Fibroblast of the aortic adventitia (primary cell): ENCODE measurements at regions not wholly inside any gene's neighbourhood (a gene's known extent, or its start where the extent isn't known, plus 50 kb on each side); places are given as distances from the start of the nearest gene placed in this dataset.

ENCODE experiments used
- DNase-seq: peaks from one replicate; pipeline ENCODE4 v3.0.0-alpha.2; 2010; ENCODE audit warnings: low read depth
- H3K4me3 ChIP-seq: 2 replicates; pipeline ENCODE4 v1.5.1; 2011; ENCODE audit warnings: low read depth, mild to moderate bottlenecking, control low read depth, low read length, moderate library complexity
- TF ChIP-seq, protein P1 (sequence below): IDR thresholded peaks from 2 replicates; pipeline ENCODE4 v1.5.1; 2011; ENCODE audit warnings: mild to moderate bottlenecking, low read length, control low read depth, inconsistent platforms; ENCODE audit not compliant: insufficient read depth

DNA sequence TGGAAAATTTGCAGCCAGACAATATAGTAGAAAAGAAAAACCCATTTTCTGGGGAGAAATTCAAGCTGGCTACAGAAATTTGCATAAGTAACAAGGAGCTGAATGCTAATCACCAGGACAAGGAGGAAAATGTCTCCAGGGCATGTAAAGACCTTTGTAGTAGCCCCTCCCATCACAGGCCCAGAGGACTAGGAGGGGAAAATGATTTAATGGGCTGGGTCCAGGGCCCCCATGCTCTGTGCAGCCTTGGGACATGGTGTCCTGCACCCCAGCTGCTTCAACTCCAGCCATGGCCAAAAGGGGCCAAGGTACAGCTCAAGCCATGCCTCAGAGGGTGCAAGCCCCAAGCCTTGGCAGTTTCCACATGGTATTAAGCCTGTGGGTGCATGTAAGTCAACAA lies 197.6 kb upstream of the POU1F1 start:
- DNase-seq = no peak
- no peak overlapping the region for H3K4me3 ChIP-seq
- TF ChIP-seq, protein P1, sequence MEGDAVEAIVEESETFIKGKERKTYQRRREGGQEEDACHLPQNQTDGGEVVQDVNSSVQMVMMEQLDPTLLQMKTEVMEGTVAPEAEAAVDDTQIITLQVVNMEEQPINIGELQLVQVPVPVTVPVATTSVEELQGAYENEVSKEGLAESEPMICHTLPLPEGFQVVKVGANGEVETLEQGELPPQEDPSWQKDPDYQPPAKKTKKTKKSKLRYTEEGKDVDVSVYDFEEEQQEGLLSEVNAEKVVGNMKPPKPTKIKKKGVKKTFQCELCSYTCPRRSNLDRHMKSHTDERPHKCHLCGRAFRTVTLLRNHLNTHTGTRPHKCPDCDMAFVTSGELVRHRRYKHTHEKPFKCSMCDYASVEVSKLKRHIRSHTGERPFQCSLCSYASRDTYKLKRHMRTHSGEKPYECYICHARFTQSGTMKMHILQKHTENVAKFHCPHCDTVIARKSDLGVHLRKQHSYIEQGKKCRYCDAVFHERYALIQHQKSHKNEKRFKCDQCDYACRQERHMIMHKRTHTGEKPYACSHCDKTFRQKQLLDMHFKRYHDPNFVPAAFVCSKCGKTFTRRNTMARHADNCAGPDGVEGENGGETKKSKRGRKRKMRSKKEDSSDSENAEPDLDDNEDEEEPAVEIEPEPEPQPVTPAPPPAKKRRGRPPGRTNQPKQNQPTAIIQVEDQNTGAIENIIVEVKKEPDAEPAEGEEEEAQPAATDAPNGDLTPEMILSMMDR = no peak

GRCh38 chr3:87468938-87469337 lies 192.6 kb upstream of the POU1F1 start:
- DNase-seq = peak; percentile 36
- H3K4me3 ChIP-seq = no peak overlapping the region
- TF ChIP-seq, protein P1 = no peak

DNA sequence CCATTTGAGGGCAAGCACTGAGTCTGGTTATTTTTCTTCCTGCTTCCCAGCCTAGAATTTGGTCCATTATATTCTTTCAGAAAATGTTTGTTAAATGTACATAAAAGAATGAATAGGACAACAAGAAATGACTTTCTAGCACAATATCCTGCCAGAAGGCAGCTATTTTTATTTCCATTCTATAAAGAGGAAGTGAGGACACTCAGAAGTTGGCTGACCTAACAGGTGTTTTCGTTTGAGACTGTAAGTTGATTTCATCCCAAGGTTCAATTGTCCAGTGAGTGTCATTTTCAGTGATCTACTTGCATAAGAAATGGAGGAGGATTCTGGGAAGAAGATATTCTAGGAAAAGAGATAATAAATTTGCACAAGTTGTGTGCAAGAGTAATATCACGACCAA lies 191.9 kb upstream of the POU1F1 start:
- TF ChIP-seq, protein P1 = no peak
- DNase-seq = no peak
- H3K4me3 ChIP-seq = no peak overlapping the region

GRCh38 chr3:87462228-87462627 lies 185.8 kb upstream of the POU1F1 start:
- TF ChIP-seq, protein P1 = no peak
- no peak overlapping the region for H3K4me3 ChIP-seq
- no peak for DNase-seq

GRCh38 chr3:87461443-87461842 lies 185.1 kb upstream of the POU1F1 start:
- DNase-seq = no peak
- TF ChIP-seq, protein P1 = no peak
- H3K4me3 ChIP-seq = no peak overlapping the region

DNA sequence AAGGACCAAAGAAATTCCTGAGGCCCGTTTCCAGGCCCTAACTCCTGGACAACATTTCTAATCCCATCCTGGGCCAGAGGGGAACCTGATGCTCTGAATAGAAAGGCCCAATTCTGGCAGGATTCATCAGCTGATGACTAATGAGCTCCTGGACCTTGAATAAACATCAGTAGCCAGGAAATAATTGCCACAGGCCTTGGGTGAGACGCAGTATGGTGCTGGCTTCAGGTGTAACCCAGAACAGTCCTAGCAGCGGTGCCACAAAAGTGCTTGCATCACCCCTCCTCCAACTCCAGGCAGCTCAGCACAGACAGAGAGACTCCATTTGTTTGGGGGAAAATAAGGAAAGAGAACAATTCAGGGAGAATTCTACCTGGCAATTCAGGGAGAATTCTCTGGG lies 184.7 kb upstream of the POU1F1 start:
- no peak for DNase-seq
- no peak overlapping the region for H3K4me3 ChIP-seq
- TF ChIP-seq, protein P1 = no peak

DNA sequence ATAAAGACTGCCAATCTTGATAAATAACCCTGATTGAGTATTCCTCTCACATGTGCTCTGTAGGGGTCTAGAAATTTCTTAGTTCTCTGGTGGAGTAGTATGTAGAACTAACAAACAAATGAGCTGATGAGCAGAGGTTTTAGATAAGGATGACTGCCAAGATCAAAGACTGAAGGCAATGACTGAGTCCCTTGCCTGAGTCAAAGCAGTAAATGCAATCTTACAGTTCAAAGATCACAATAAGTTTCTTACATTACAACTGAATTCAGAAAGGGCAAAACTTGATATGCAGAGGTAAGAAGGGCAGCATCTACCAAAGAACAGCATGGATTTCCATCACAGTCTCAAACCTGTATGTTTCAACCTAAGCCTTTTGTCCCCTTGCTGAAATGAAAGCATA lies 172.2 kb upstream of the POU1F1 start:
- DNase-seq = no peak
- TF ChIP-seq, protein P1 = no peak
- H3K4me3 ChIP-seq = no peak overlapping the region
